ENCODE measurements at regions not wholly inside any gene's neighbourhood (a gene's known extent, or its start where the extent isn't known, plus 50 kb on each side); places are given as distances from the start of the nearest gene placed in this dataset.

DNA sequence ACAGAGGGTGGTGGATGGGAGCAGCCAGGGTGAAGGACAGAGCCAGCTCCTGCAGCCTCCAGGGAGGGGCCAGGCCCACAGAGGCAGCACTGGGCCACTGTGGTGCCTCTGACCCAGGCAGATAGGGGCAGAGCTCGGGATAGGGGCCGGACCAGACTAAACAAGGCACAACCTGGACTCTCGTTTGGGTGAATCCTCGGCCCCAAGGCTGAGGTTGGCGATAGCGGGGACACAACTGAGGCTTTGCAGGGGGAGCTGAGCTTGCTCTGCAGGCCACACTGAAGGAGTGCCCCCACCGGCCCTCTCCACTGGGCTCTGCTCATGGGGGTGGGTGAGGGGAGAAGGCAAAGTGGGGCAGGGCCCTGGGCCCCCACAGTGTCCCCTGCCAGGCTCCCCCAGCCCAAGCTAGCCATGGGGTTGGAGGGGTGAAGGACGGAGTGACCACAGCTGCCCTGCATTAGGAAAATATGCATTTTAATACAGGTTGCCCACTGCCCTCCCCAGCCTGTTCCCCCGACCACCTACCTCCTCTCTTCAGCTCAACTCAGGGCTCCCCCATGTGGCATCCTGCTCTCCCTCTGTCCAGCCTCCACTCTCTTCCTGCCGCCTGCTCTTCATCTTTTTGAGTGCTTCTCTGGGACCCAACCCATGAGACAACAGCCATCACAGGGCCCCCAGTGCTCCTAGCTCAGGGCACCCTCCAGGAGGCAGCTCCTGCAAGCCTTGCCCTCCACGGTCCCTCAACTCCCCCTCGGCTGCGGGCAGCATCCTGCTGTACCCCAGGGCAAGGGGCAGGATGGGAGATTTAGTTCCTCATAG lies 152.8 kb downstream of the INHBB start:
- ChIA-PET POLR2A (no interaction called here), CTCF (no interaction called here)
- no peak overlapping the region for H2AFZ ChIP-seq (ENCODE audit: insufficient read depth, low read depth, low read length, poor library complexity, severe bottlenecking)
- no peak overlapping the region for H3K27ac ChIP-seq (ENCODE audit: low read length in 2 of 2)
- H3K9me3 ChIP-seq (ENCODE audit: control extremely low read depth in 1 of 3, control insufficient read depth in 2 of 3, insufficient read depth in 1 of 3, low read length in 2 of 3): no peaks in the 10 kb centered on the region
- intact Hi-C loops (cut with micrococcal nuclease): no loop called here
- no peak overlapping the region for H3K9ac ChIP-seq (ENCODE audit: low read length)
- ATAC-seq (ENCODE audit: low read depth): no peak
- no peaks in the 10 kb centered on the region for H3K9me3 Mint-ChIP-seq (ENCODE audit: insufficient read depth)
- H3K4me3 Mint-ChIP-seq: no peak overlapping the region
- 87% methylated on average over 9 of the region's 13 CpGs for WGBS (ENCODE audit: insufficient coverage)
- H3K36me3 ChIP-seq (replicated peaks in 1 of 2; ENCODE audit: control extremely low read depth in 1 of 2, control insufficient read depth in 1 of 2, extremely low read depth in 1 of 2, insufficient read depth in 2 of 2, low read length in 1 of 2): no peaks in the 10 kb centered on the region
- no peaks in the 10 kb centered on the region for H3K27me3 Mint-ChIP-seq
- no peak overlapping the region for H3K4me2 ChIP-seq (replicated peaks; ENCODE audit: low read depth, low read length, poor library complexity, severe bottlenecking)
- no peak overlapping the region for H3K4me3 ChIP-seq (ENCODE audit: control extremely low read depth in 1 of 5, extremely low read depth in 1 of 5, insufficient read depth in 1 of 5, low read depth in 2 of 5, low read length in 4 of 5)
- H3K27ac Mint-ChIP-seq: no peak overlapping the region
- no peaks in the 10 kb centered on the region for H4K20me1 ChIP-seq (ENCODE audit: control insufficient read depth, insufficient read depth, low read length, poor library complexity, severe bottlenecking)
- no peaks in the 10 kb centered on the region for H3K4me1 ChIP-seq (ENCODE audit: control insufficient read depth in 2 of 2, insufficient read depth in 2 of 2, low read length in 2 of 2)
- H3K27me3 ChIP-seq (replicated peaks in 1 of 4; ENCODE audit: control extremely low read depth in 1 of 4, control insufficient read depth in 3 of 4, insufficient read depth in 4 of 4, low read length in 3 of 4): no peaks in the 10 kb centered on the region
- no peak for DNase-seq
- H3K79me2 ChIP-seq (ENCODE audit: control insufficient read depth, insufficient read depth, low read length): no peaks in the 10 kb centered on the region
- TF ChIP-seq, protein P1, sequence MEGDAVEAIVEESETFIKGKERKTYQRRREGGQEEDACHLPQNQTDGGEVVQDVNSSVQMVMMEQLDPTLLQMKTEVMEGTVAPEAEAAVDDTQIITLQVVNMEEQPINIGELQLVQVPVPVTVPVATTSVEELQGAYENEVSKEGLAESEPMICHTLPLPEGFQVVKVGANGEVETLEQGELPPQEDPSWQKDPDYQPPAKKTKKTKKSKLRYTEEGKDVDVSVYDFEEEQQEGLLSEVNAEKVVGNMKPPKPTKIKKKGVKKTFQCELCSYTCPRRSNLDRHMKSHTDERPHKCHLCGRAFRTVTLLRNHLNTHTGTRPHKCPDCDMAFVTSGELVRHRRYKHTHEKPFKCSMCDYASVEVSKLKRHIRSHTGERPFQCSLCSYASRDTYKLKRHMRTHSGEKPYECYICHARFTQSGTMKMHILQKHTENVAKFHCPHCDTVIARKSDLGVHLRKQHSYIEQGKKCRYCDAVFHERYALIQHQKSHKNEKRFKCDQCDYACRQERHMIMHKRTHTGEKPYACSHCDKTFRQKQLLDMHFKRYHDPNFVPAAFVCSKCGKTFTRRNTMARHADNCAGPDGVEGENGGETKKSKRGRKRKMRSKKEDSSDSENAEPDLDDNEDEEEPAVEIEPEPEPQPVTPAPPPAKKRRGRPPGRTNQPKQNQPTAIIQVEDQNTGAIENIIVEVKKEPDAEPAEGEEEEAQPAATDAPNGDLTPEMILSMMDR (IDR thresholded peaks at IDR 0.05): no peak
- TF ChIP-seq EZH2 (IDR thresholded peaks at IDR 0.05; ENCODE audit: borderline replicate concordance, insufficient read depth, low read depth, low read length, poor library complexity, severe bottlenecking): no peak
- H3K4me1 Mint-ChIP-seq: no peaks in the 10 kb centered on the region

DNA sequence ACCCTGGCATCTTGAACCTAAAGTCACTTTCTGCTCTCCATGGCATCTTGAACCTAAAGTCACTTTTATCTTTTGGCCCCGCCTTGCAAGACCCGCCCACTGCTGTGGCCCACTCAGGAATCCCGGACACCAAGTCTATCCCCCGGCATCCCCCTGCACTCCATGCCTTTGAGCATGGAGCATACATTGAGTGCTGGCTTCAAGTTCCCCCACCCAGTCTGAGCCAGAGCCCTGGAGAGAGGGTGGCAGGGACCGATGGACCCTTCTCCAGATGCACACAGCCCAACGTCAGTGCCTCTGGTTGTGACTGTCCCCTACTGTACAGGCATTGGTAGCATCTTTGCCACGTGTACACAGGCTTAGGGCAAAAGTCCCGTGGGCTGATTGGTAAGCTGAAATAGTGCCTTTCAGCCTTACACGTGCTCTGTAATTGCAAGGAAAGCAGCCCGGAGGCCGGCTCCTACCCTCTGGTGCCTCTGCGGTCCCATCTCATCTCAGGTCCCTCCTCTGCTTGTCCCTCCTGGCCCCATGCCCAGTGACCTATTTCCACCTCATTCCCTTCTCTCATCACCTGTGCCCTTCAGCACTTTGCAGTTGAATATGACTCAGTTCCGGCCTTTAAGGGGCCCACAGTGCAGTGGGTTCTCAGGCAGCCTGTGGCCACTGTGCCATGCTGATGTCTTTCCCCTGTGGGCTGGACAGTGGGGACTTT lies 154.0 kb downstream of the INHBB start:
- Histone ChIP-seq H3K4me2 (replicated peaks; ENCODE audit: low read depth, low read length, poor library complexity, severe bottlenecking) (no peak overlapping the region), H3K9ac (ENCODE audit: low read length) (no peak overlapping the region), H3K36me3 (replicated peaks in 1 of 2; ENCODE audit: control extremely low read depth in 1 of 2, control insufficient read depth in 1 of 2, extremely low read depth in 1 of 2, insufficient read depth in 2 of 2, low read length in 1 of 2) (no peaks in the 10 kb centered on the region), H3K27me3 (replicated peaks in 1 of 4; ENCODE audit: control extremely low read depth in 1 of 4, control insufficient read depth in 3 of 4, insufficient read depth in 4 of 4, low read length in 3 of 4) (no peaks in the 10 kb centered on the region), H4K20me1 (ENCODE audit: control insufficient read depth, insufficient read depth, low read length, poor library complexity, severe bottlenecking) (no peaks in the 10 kb centered on the region), H3K4me1 (ENCODE audit: control insufficient read depth in 2 of 2, insufficient read depth in 2 of 2, low read length in 2 of 2) (no peaks in the 10 kb centered on the region), H3K9me3 (ENCODE audit: control extremely low read depth in 1 of 3, control insufficient read depth in 2 of 3, insufficient read depth in 1 of 3, low read length in 2 of 3) (no peaks in the 10 kb centered on the region), H2AFZ (ENCODE audit: insufficient read depth, low read depth, low read length, poor library complexity, severe bottlenecking) (no peak overlapping the region), H3K27ac (ENCODE audit: low read length in 2 of 2) (no peak overlapping the region), H3K79me2 (ENCODE audit: control insufficient read depth, insufficient read depth, low read length) (no peaks in the 10 kb centered on the region), H3K4me3 (ENCODE audit: control extremely low read depth in 1 of 5, extremely low read depth in 1 of 5, insufficient read depth in 1 of 5, low read depth in 2 of 5, low read length in 4 of 5) (no peak overlapping the region)
- WGBS (ENCODE audit: insufficient coverage): 90% methylated on average over 13 of the region's 13 CpGs
- ChIA-PET CTCF (no interaction called here), POLR2A (no interaction called here)
- intact Hi-C loops (cut with micrococcal nuclease): no loop called here
- no peaks in the 10 kb centered on the region for H3K9me3 Mint-ChIP-seq (ENCODE audit: insufficient read depth)
- H3K4me1 Mint-ChIP-seq: no peaks in the 10 kb centered on the region
- DNase-seq (no peak), ATAC-seq (ENCODE audit: low read depth) (no peak)
- TF ChIP-seq EZH2 (IDR thresholded peaks at IDR 0.05; ENCODE audit: borderline replicate concordance, insufficient read depth, low read depth, low read length, poor library complexity, severe bottlenecking): no peak
- TF ChIP-seq, protein P1 (IDR thresholded peaks at IDR 0.05): no peak
- no peaks in the 10 kb centered on the region for H3K27me3 Mint-ChIP-seq
- H3K4me3 Mint-ChIP-seq: no peak overlapping the region
- H3K27ac Mint-ChIP-seq: no peak overlapping the region

Data from B cell (primary cell).